SK-N-MC (cell line): ENCODE measurements at regions not wholly inside any gene's neighbourhood (a gene's known extent, or its start where the extent isn't known, plus 50 kb on each side); places are given as distances from the start of the nearest gene placed in this dataset.

Source experiments
- EZH2 ChIP-seq: fragments of 200-600 bp; sonication (generic); IDR thresholded peaks from one replicate; pipeline ENCODE4 v1.6.1; 2017; ENCODE audit warnings: antibody characterized with exemption
- FOXP2 ChIP-seq: optimal IDR thresholded peaks from 2 replicates; pipeline ENCODE3; 2011; ENCODE audit warnings: mild to moderate bottlenecking, moderate library complexity; ENCODE audit not compliant: insufficient read depth; ENCODE audit errors: extremely low read length, control extremely low read depth
- POLR2AphosphoS5 ChIP-seq: IDR thresholded peaks from 2 replicates; pipeline ENCODE4 v1.6.1; 2012; ENCODE audit warnings: mild to moderate bottlenecking, low read depth, low read length, borderline replicate concordance

DNA sequence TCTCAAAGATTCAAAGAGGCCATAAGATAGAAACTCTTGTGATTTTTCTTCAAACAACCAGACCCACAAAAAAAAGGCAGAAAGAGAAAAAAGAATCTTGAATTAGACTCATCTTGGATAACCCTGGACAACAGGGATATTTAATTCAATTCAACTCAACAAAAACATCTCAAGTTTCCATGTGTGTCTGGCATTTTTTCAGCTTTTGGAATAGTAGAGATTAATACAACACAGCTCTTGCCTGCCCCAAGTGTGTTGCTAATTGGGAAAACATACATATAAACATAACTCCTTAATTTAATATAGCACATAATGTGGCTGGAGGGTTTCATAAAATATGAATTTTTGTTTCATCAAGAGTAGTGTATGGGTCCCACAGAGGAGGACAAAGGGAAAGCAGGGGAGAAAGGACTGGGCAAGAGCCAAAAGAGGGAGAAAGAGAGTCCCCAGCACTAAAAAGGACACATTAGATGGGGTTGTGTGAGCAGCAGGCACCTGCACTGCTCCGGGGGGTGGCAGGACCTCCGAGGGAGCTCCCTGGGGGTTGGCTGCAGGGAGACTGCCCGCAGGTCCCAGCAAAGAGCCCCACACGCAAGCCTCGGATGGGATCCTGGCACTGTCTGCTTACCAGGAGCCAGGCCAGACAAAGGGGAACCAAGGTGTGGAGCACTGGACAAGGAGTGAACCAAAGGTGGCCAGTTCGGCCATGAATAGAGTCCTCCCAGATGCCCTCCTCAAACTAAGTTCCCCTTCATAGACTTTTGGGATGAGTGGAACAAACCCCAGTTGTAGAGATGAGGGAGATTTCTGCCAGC, 65.6 kb upstream of the TMEM72 start:
- TF ChIP-seq POLR2AphosphoS5: no peak
- no peak for TF ChIP-seq EZH2
- no peak for TF ChIP-seq FOXP2
